H1 (cell line): ENCODE measurements at regions not wholly inside any gene's neighbourhood (a gene's known extent, or its start where the extent isn't known, plus 50 kb on each side); places are given as distances from the start of the nearest gene placed in this dataset.

Experiments
- CTCF ChIA-PET: fragments of 300-600 bp; sonication (Branson Sonifier 250); formaldehyde crosslinking; loops from one replicate; lab custom pipeline; 2021; ENCODE audit not compliant: partially characterized antibody; lab: Charles Lee
- POLR2A ChIA-PET: fragments of 300-600 bp; sonication (Branson Sonifier 250); formaldehyde crosslinking; loops from one replicate; lab custom pipeline; 2021; ENCODE audit warnings: inconsistent platforms; ENCODE audit not compliant: partially characterized antibody; lab: Charles Lee
- DNase-seq, 2 experiments: peaks; one replicate each; pipeline versions ENCODE4 v3.0.0 to v3.0.0-alpha.2; 2010 to 2022; ENCODE audit warnings: low spot score in 2 of 2, low read depth in 1 of 2, mixed read lengths in 1 of 2
- FAIRE-seq: peaks from 2 replicates; lab custom pipeline; 2011; peaks lifted over from hg19 to GRCh38; lab: Jason Lieb, UNC
- H2AFZ ChIP-seq: 2 replicates; pipeline ENCODE4 v1.8.1; 2012; ENCODE audit warnings: low read length, inconsistent platforms
- H2AK5ac ChIP-seq: 2 replicates; pipeline ENCODE4 v1.6.1; 2013; ENCODE audit warnings: low read depth, low read length
- H2BK120ac ChIP-seq: replicated peaks from 2 replicates; pipeline ENCODE3; 2013; ENCODE audit warnings: low read depth, low read length, inconsistent platforms
- H2BK12ac ChIP-seq: 2 replicates; pipeline ENCODE4 v1.6.1; 2013; ENCODE audit warnings: low read depth, low read length
- H2BK15ac ChIP-seq: 2 replicates; pipeline ENCODE4 v1.6.1; 2013; ENCODE audit warnings: low read length
- H2BK20ac ChIP-seq: 2 replicates; pipeline ENCODE4 v1.6.1; 2013; ENCODE audit warnings: low read length
- H2BK5ac ChIP-seq: 2 replicates; pipeline ENCODE4 v1.6.1; 2013; ENCODE audit warnings: low read depth, low read length
- H3K14ac ChIP-seq: 2 replicates; pipeline ENCODE4 v1.6.1; 2013; ENCODE audit warnings: inconsistent platforms; ENCODE audit not compliant: insufficient read length
- H3K18ac ChIP-seq: 2 replicates; pipeline ENCODE4 v1.6.1; 2013; ENCODE audit warnings: low read length; ENCODE audit errors: extremely low read depth
- H3K23ac ChIP-seq: 2 replicates; pipeline ENCODE4 v1.6.1; 2013; ENCODE audit warnings: inconsistent platforms; ENCODE audit not compliant: insufficient read length
- H3K23me2 ChIP-seq: 2 replicates; pipeline ENCODE4 v1.6.1; 2013; ENCODE audit warnings: low read depth, low read length
- H3K27ac ChIP-seq: 2 replicates; pipeline ENCODE4 v1.6.1; 2011; ENCODE audit warnings: low read depth, low read length, inconsistent platforms
- H3K27me3 ChIP-seq, 4 experiments: replicated peaks in 1 of 4; 1 replicate in 1 of 4; 2 replicates in 3 of 4; pipeline versions ENCODE4 v1.6.1 to v1.8.1; 2011 to 2013; ENCODE audit warnings: low read length in 3 of 4, mild to moderate bottlenecking in 3 of 4, inconsistent platforms in 2 of 4, mixed read lengths in 2 of 4, moderate library complexity in 1 of 4; ENCODE audit not compliant: control insufficient read depth in 3 of 4, insufficient read depth in 3 of 4; ENCODE audit errors: extremely low read depth in 1 of 4
- H3K36me3 ChIP-seq, 4 experiments: 2 replicates each; pipeline versions ENCODE4 v1.6.1 to v1.8.1; 2011 to 2013; ENCODE audit warnings: mild to moderate bottlenecking in 4 of 4, low read length in 3 of 4, moderate library complexity in 2 of 4, control low read depth in 1 of 4, inconsistent platforms in 1 of 4; ENCODE audit not compliant: insufficient read depth in 4 of 4, control insufficient read depth in 2 of 4
- H3K4ac ChIP-seq: replicated peaks from 2 replicates; pipeline ENCODE3; 2013; ENCODE audit warnings: low read length, low read depth, mixed read lengths, inconsistent platforms; ENCODE audit not compliant: insufficient read length
- H3K4me1 ChIP-seq, 4 experiments: replicated peaks in 1 of 4; 1 replicate in 1 of 4; 2 replicates in 3 of 4; pipeline versions ENCODE4 v1.6.1 to v1.8.1; 2011 to 2013; ENCODE audit warnings: low read length in 3 of 4, inconsistent platforms in 2 of 4, mixed read lengths in 1 of 4; ENCODE audit not compliant: insufficient read depth in 4 of 4, control insufficient read depth in 3 of 4
- H3K4me2 ChIP-seq, 2 experiments: 2 replicates each; pipeline versions ENCODE4 v1.6.1 to v1.8.1; 2011 to 2013; ENCODE audit warnings: low read depth in 2 of 2, low read length in 2 of 2, control low read depth in 1 of 2, inconsistent platforms in 1 of 2, mild to moderate bottlenecking in 1 of 2; ENCODE audit not compliant: insufficient read depth in 1 of 2
- H3K4me3 ChIP-seq, 4 experiments: fragments of 200-600, 300-600 bp in 1 of 4; sonication (generic), shearing (Covaris generic), sonication (Bioruptor Twin) in 1 of 4; 2 replicates each; pipeline versions ENCODE4 v1.5.1 to v1.8.1; 2011 to 2016; ENCODE audit warnings: low read length in 4 of 4, low read depth in 3 of 4, control low read depth in 2 of 4, inconsistent platforms in 2 of 4, mild to moderate bottlenecking in 2 of 4, mixed read lengths in 1 of 4, moderate library complexity in 1 of 4; ENCODE audit not compliant: insufficient read depth in 2 of 4; ENCODE audit errors: extremely low read depth in 1 of 4
- H3K56ac ChIP-seq: replicated peaks from 2 replicates; pipeline ENCODE3; 2013; ENCODE audit warnings: low read depth, mild to moderate bottlenecking, mixed read lengths, low read length, inconsistent platforms; ENCODE audit not compliant: insufficient read length
- H3K79me1 ChIP-seq: 2 replicates; pipeline ENCODE4 v1.6.1; 2013; ENCODE audit warnings: low read depth, low read length, control low read depth
- H3K79me2 ChIP-seq, 2 experiments: 2 replicates each; pipeline versions ENCODE4 v1.6.1 to v1.8.1; 2012 to 2013; ENCODE audit warnings: low read length in 2 of 2, mild to moderate bottlenecking in 2 of 2, inconsistent platforms in 1 of 2; ENCODE audit not compliant: insufficient read depth in 2 of 2, control insufficient read depth in 1 of 2
- H3K9ac ChIP-seq, 4 experiments: replicated peaks in 1 of 4; 1 replicate in 1 of 4; 2 replicates in 3 of 4; pipeline versions ENCODE4 v1.6.1 to v1.8.1; 2011 to 2013; ENCODE audit warnings: low read depth in 3 of 4, low read length in 3 of 4, control low read depth in 2 of 4, mild to moderate bottlenecking in 2 of 4, moderate library complexity in 2 of 4, inconsistent platforms in 1 of 4; ENCODE audit errors: extremely low read depth in 1 of 4
- H3K9me3 ChIP-seq, 2 experiments: 2 replicates each; pipeline versions ENCODE4 v1.6.1 to v1.8.1; 2012 to 2013; ENCODE audit warnings: mild to moderate bottlenecking in 2 of 2, moderate library complexity in 2 of 2, control low read depth in 1 of 2, inconsistent platforms in 1 of 2, low read depth in 1 of 2, low read length in 1 of 2, mixed read lengths in 1 of 2; ENCODE audit not compliant: insufficient read depth in 2 of 2
- H4K20me1 ChIP-seq, 2 experiments: replicated peaks in 1 of 2; 2 replicates each; pipeline versions ENCODE3 to v1.8.1; 2011 to 2013; ENCODE audit warnings: inconsistent platforms in 2 of 2, low read length in 2 of 2, mild to moderate bottlenecking in 1 of 2; ENCODE audit not compliant: insufficient read depth in 2 of 2, control insufficient read depth in 1 of 2
- H4K5ac ChIP-seq: 2 replicates; pipeline ENCODE4 v1.6.1; 2013; ENCODE audit warnings: low read length, low read depth, mixed read lengths, inconsistent platforms; ENCODE audit not compliant: insufficient read length
- H4K8ac ChIP-seq: 2 replicates; pipeline ENCODE4 v1.8.0; 2013; ENCODE audit warnings: mild to moderate bottlenecking, moderate library complexity, low read length, inconsistent platforms; ENCODE audit not compliant: insufficient read depth; ENCODE audit errors: extremely low read depth
- H4K91ac ChIP-seq: replicated peaks from 2 replicates; pipeline ENCODE3; 2013; ENCODE audit warnings: low read length, mixed read lengths, inconsistent platforms; ENCODE audit not compliant: insufficient read length
- CHD2 ChIP-seq: IDR thresholded peaks from 2 replicates; pipeline ENCODE4 v1.6.1; 2012; ENCODE audit warnings: low read length, improper control_type of control experiment
- SIX5 ChIP-seq: IDR thresholded peaks from 2 replicates; pipeline ENCODE4 v1.6.1; 2011; ENCODE audit warnings: mild to moderate bottlenecking, low read depth, low read length
- TAF1 ChIP-seq: IDR thresholded peaks from 2 replicates; pipeline ENCODE4 v1.6.1; 2011; ENCODE audit warnings: mild to moderate bottlenecking, low read depth, low read length
- WGBS, 2 experiments: shearing (Covaris generic) in 1 of 2; methylation state at CpG; one replicate each; pipeline versions ENCODE4 v1.1.6 to v1.1.7; 2013 to 2015; ENCODE audit warnings: low lambda C conversion rate in 2 of 2, mixed read lengths in 2 of 2, inconsistent platforms in 1 of 2, low coverage in 1 of 2, missing lambda C conversion rate in 1 of 2; ENCODE audit not compliant: insufficient replicate concordance in 2 of 2, insufficient coverage in 1 of 2, insufficient read length in 1 of 2; ENCODE audit errors: extremely low coverage in 1 of 2, missing lambda C conversion rate in 1 of 2; 5-methylcytosine and 5-hydroxymethylcytosine counted together

GRCh38 chr10:4020631-4021030 is 235.6 kb upstream of the KLF6 start:
- Histone ChIP-seq H4K91ac (no peak overlapping the region), H2BK20ac (no peak overlapping the region), H3K23ac (no peak overlapping the region), H2BK15ac (no peak overlapping the region), H3K79me2 (no peaks in the 10 kb centered on the region), H2BK120ac (no peak overlapping the region), H4K8ac (no peak overlapping the region), H3K56ac (no peak overlapping the region), H3K4ac (no peak overlapping the region), H3K9me3 (no peaks in the 10 kb centered on the region), H3K9ac (no peak overlapping the region), H3K23me2 (no peaks in the 10 kb centered on the region), H3K4me1 (no peaks in the 10 kb centered on the region), H3K18ac (no peak overlapping the region), H2AK5ac (no peak overlapping the region), H3K79me1 (no peaks in the 10 kb centered on the region), H2BK5ac (no peak overlapping the region), H3K4me2 (no peak overlapping the region), H4K5ac (no peak overlapping the region), H3K27ac (no peak overlapping the region), H3K36me3 (no peaks in the 10 kb centered on the region), H3K14ac (no peak overlapping the region), H3K4me3 (no peak overlapping the region), H2BK12ac (no peak overlapping the region), H4K20me1 (no peaks in the 10 kb centered on the region), H3K27me3 (no peaks in the 10 kb centered on the region), H2AFZ (no peak overlapping the region)
- 97 to 100% methylated on average over 2 to 5 of the region's 5 CpGs for WGBS, 2 experiments
- DNase-seq (no peak), FAIRE-seq (no peak)
- POLR2A ChIA-PET: no interaction called here
- CTCF ChIA-PET: no interaction called here
- TF ChIP-seq SIX5 (no peak), CHD2 (no peak), TAF1 (no peak)
